OCI-LY7 (cell line): ENCODE measurements at regions not wholly inside any gene's neighbourhood (a gene's known extent, or its start where the extent isn't known, plus 50 kb on each side); places are given as distances from the start of the nearest gene placed in this dataset.
"Not testable (repeated sequence)": the region's sequence is repeated elsewhere in the genome, so short reads cannot be mapped to it uniquely, and the experiment has no call there.

Experiments
- BruUV-seq: library from RNA; stranded (reverse); fragments of 400-500 nt; replicated peaks from 2 replicates; lab custom pipeline; 2021; lab: Mats Ljungman, UMichigan
- CTCF ChIA-PET: fragments of 300-600 bp; sonication (Branson Sonifier 250); formaldehyde crosslinking; loops from one replicate; lab custom pipeline; 2022; ENCODE audit warnings: antibody characterized with exemption; ENCODE audit not compliant: unreplicated experiment; lab: Charles Lee
- POLR2A ChIA-PET: fragments of 300-600 bp; sonication (Branson Sonifier 250); formaldehyde crosslinking; loops from one replicate; lab custom pipeline; 2022; ENCODE audit warnings: antibody characterized with exemption; lab: Charles Lee
- DNase-seq: peaks from one replicate; pipeline ENCODE4 v3.0.0-alpha.2; 2015; ENCODE audit warnings: low spot score
- H2AFZ ChIP-seq: fragments of 200-600 bp; sonication (generic), shearing (Covaris generic); 2 replicates; pipeline ENCODE4 v1.6.1; 2014; ENCODE audit warnings: mild to moderate bottlenecking, antibody characterized with exemption, low read length, moderate library complexity
- H3K27ac ChIP-seq: fragments of 200-600 bp; sonication (generic); 2 replicates; pipeline ENCODE4 v1.5.1; 2014; ENCODE audit warnings: mixed run types, low read depth, mild to moderate bottlenecking, moderate library complexity, low read length, inconsistent platforms; ENCODE audit not compliant: poor library complexity, severe bottlenecking
- H3K36me3 ChIP-seq: fragments of 200-600 bp; sonication (generic); 2 replicates; pipeline ENCODE4 v1.6.1; 2014; ENCODE audit warnings: mild to moderate bottlenecking, antibody characterized with exemption, low read length, moderate library complexity, mixed read lengths; ENCODE audit not compliant: insufficient read depth
- H3K4me1 ChIP-seq: fragments of 200-600 bp; sonication (generic); 2 replicates; pipeline ENCODE4 v1.5.1; 2014; ENCODE audit warnings: mild to moderate bottlenecking, low read length; ENCODE audit not compliant: insufficient read depth, poor library complexity, severe bottlenecking
- H3K4me2 ChIP-seq: fragments of 200-600 bp; sonication (generic); 2 replicates; pipeline ENCODE4 v1.6.1; 2014; ENCODE audit warnings: mild to moderate bottlenecking, low read length
- H3K4me3 ChIP-seq: fragments of 200-600 bp; sonication (generic); 2 replicates; pipeline ENCODE4 v1.5.1; 2014; ENCODE audit warnings: mild to moderate bottlenecking, low read depth, low read length; ENCODE audit not compliant: poor library complexity, severe bottlenecking
- H3K79me2 ChIP-seq: fragments of 200-600 bp; sonication (generic); 2 replicates; pipeline ENCODE4 v1.6.1; 2016; ENCODE audit warnings: low read depth, mild to moderate bottlenecking, low read length, moderate library complexity, mixed read lengths; ENCODE audit not compliant: insufficient read depth
- H3K9me2 ChIP-seq: fragments of 200-600 bp; sonication (generic); 2 replicates; pipeline ENCODE4 v1.6.1; 2016; ENCODE audit warnings: mild to moderate bottlenecking, low read length, mixed read lengths; ENCODE audit not compliant: insufficient read depth
- H3K9me3 ChIP-seq: fragments of 200-600 bp; sonication (generic); 2 replicates; pipeline ENCODE4 v1.6.1; 2014; ENCODE audit warnings: mild to moderate bottlenecking, mixed run types, low read length, mixed read lengths
- H4K20me1 ChIP-seq: fragments of 200-600 bp; sonication (generic); 2 replicates; pipeline ENCODE4 v1.6.1; 2014; ENCODE audit warnings: mild to moderate bottlenecking, antibody characterized with exemption, low read length, moderate library complexity, mixed read lengths; ENCODE audit not compliant: insufficient read depth
- CTCF ChIP-seq: fragments of 200-600 bp; sonication (generic); conservative IDR thresholded peaks from 2 replicates; pipeline ENCODE4 v1.5.1; 2014; ENCODE audit warnings: mild to moderate bottlenecking, antibody characterized with exemption, low read length, moderate library complexity, mixed read lengths
- EZH2phosphoT487 ChIP-seq: fragments of 200-600 bp; sonication (generic); IDR thresholded peaks from 2 replicates; pipeline ENCODE4 v1.6.1; 2018; ENCODE audit warnings: low read depth, borderline replicate concordance, mild to moderate bottlenecking, mixed run types, antibody characterized with exemption, low read length, moderate library complexity, mixed read lengths
- intact Hi-C: fragments of 100-400 bp; cut with micrococcal nuclease; formaldehyde crosslinking; loops from one replicate; pipeline ENCODE4 v1.10.0; 2022; ENCODE audit not compliant: unreplicated experiment

GRCh38 chr1:224044420-224044819 lies 69.5 kb upstream of the FBXO28 start:
- Histone ChIP-seq H2AFZ (no peak overlapping the region), H3K9me3 (no peaks in the 10 kb centered on the region), H3K9me2 (no peaks in the 10 kb centered on the region), H3K27ac (no peak overlapping the region), H3K4me3 (no peak overlapping the region), H3K79me2 (no peaks in the 10 kb centered on the region), H4K20me1 (no peaks in the 10 kb centered on the region), H3K4me1 (no peaks in the 10 kb centered on the region), H3K36me3 (no peaks in the 10 kb centered on the region), H3K4me2 (no peak overlapping the region)
- CTCF ChIA-PET = no interaction called here
- no peak for TF ChIP-seq CTCF
- no peak for TF ChIP-seq EZH2phosphoT487
- POLR2A ChIA-PET = interaction anchor here (0.7 kb wide), 1 partner anchor 578 kb away, joined by 5 read pairs; no protein-coding TSS in a partner anchor
- intact Hi-C loops = no loop called here
- DNase-seq = no peak
- no TSS peak for BruUV-seq

GRCh38 chr1:224042557-224043118 lies 71.3 kb upstream of the FBXO28 start:
- Histone ChIP-seq H2AFZ (no peak overlapping the region), H3K4me3 (no peak overlapping the region), H3K79me2 (no peaks in the 10 kb centered on the region), H3K4me2 (no peak overlapping the region), H3K27ac (no peak overlapping the region), H4K20me1 (no peaks in the 10 kb centered on the region), H3K4me1 (no peaks in the 10 kb centered on the region), H3K9me2 (no peaks in the 10 kb centered on the region), H3K36me3 (no peaks in the 10 kb centered on the region), H3K9me3 (no peaks in the 10 kb centered on the region)
- POLR2A ChIA-PET = no interaction called here
- intact Hi-C loops = no loop called here
- CTCF ChIA-PET = no interaction called here
- no peak for TF ChIP-seq CTCF
- no peak for TF ChIP-seq EZH2phosphoT487
- no peak for DNase-seq
- no TSS peak for BruUV-seq

GRCh38 chr1:224041032-224041431 lies 72.9 kb upstream of the FBXO28 start:
- CTCF ChIA-PET = no interaction called here
- H4K20me1 ChIP-seq = no peaks in the 10 kb centered on the region
- no TSS peak for BruUV-seq
- H3K9me3 ChIP-seq = no peaks in the 10 kb centered on the region
- intact Hi-C loops = no loop called here
- no peak for DNase-seq
- no peak for TF ChIP-seq EZH2phosphoT487
- no peak for TF ChIP-seq CTCF
- H3K4me1 ChIP-seq = no peaks in the 10 kb centered on the region
- no peaks in the 10 kb centered on the region for H3K79me2 ChIP-seq
- no peak overlapping the region for H3K4me3 ChIP-seq
- H2AFZ ChIP-seq = no peak overlapping the region
- H3K4me2 ChIP-seq = no peak overlapping the region
- POLR2A ChIA-PET = no interaction called here
- H3K36me3 ChIP-seq = no peaks in the 10 kb centered on the region
- H3K27ac ChIP-seq = no peak overlapping the region
- H3K9me2 ChIP-seq = no peaks in the 10 kb centered on the region

GRCh38 chr1:224040423-224040822 lies 73.5 kb upstream of the FBXO28 start:
- H3K27ac ChIP-seq, H3K4me3 ChIP-seq, H4K20me1 ChIP-seq, H3K9me2 ChIP-seq, H3K9me3 ChIP-seq, H2AFZ ChIP-seq, CTCF ChIA-PET, H3K79me2 ChIP-seq, DNase-seq, POLR2A ChIA-PET, H3K4me2 ChIP-seq, H3K4me1 ChIP-seq, intact Hi-C loops, BruUV-seq, H3K36me3 ChIP-seq: not testable (repeated sequence)
